IMR-90 (cell line): ENCODE measurements at regions not wholly inside any gene's neighbourhood (a gene's known extent, or its start where the extent isn't known, plus 50 kb on each side); places are given as distances from the start of the nearest gene placed in this dataset.

Experiments used
- ATAC-seq: fragments of 200-7000 bp; cut with Tn5 transposase; 2 replicates; pipeline ENCODE4 v1.9.1; 2020; ENCODE audit warnings: low read depth, mild to moderate bottlenecking, moderate library complexity
- BruUV-seq: library from RNA; stranded (reverse); fragments of 400-500 nt; replicated peaks from 2 replicates; lab custom pipeline; 2021; lab: Mats Ljungman, UMichigan
- CTCF ChIA-PET: fragments of 300-600 bp; formaldehyde crosslinking; extraction: SDS; loops from one replicate; lab custom pipeline; 2021; ENCODE audit warnings: antibody characterized with exemption; lab: Yijun Ruan, JAX
- POLR2A ChIA-PET: fragments of 300-600 bp; sonication (Branson Sonifier 250); formaldehyde crosslinking; loops from one replicate; lab custom pipeline; 2022; ENCODE audit warnings: antibody characterized with exemption; ENCODE audit not compliant: unreplicated experiment; lab: Charles Lee
- DNase-seq: peaks from one replicate; pipeline ENCODE4 v3.0.0; 2013
- H2AFZ ChIP-seq: replicated peaks from 2 replicates; pipeline ENCODE3; 2013; ENCODE audit warnings: low read length, mild to moderate bottlenecking; ENCODE audit not compliant: poor library complexity
- H2AK5ac ChIP-seq: 2 replicates; pipeline ENCODE4 v1.6.1; 2013; ENCODE audit warnings: low read depth, low read length, inconsistent platforms
- H2AK9ac ChIP-seq: replicated peaks from 2 replicates; pipeline ENCODE3; 2013; ENCODE audit warnings: mild to moderate bottlenecking, low read depth, low read length, moderate library complexity; ENCODE audit not compliant: poor library complexity
- H2BK120ac ChIP-seq: 2 replicates; pipeline ENCODE4 v1.6.1; 2013; ENCODE audit warnings: low read depth, low read length, inconsistent platforms
- H2BK15ac ChIP-seq: 3 replicates; pipeline ENCODE4 v1.6.1; 2013; ENCODE audit warnings: low read depth, low read length, inconsistent platforms
- H2BK20ac ChIP-seq: 2 replicates; pipeline ENCODE4 v1.6.1; 2013; ENCODE audit warnings: low read depth, mild to moderate bottlenecking, inconsistent platforms, low read length, moderate library complexity
- H2BK5ac ChIP-seq: 2 replicates; pipeline ENCODE4 v1.6.1; 2013; ENCODE audit warnings: mild to moderate bottlenecking, low read depth, low read length, inconsistent platforms; ENCODE audit not compliant: poor library complexity, severe bottlenecking
- H3K14ac ChIP-seq: replicated peaks from 2 replicates; pipeline ENCODE4 v1.6.1; 2013; ENCODE audit warnings: low read depth, low read length, inconsistent platforms
- H3K18ac ChIP-seq: 2 replicates; pipeline ENCODE4 v1.6.1; 2013; ENCODE audit warnings: low read depth, low read length, control low read depth
- H3K23ac ChIP-seq: 2 replicates; pipeline ENCODE4 v1.6.1; 2013; ENCODE audit warnings: low read depth, low read length, inconsistent platforms
- H3K27ac ChIP-seq: 2 replicates; pipeline ENCODE4 v1.5.1; 2013; ENCODE audit warnings: mild to moderate bottlenecking, control low read depth, low read length; ENCODE audit not compliant: insufficient read depth
- H3K27me3 ChIP-seq: 2 replicates; pipeline ENCODE4 v1.6.1; 2013; ENCODE audit warnings: low read length; ENCODE audit not compliant: control insufficient read depth, insufficient read depth
- H3K36me3 ChIP-seq: 2 replicates; pipeline ENCODE4 v1.6.1; 2013; ENCODE audit warnings: low read length, mixed read lengths; ENCODE audit not compliant: control insufficient read depth, insufficient read depth
- H3K4ac ChIP-seq: 2 replicates; pipeline ENCODE4 v1.6.1; 2013; ENCODE audit warnings: low read depth, low read length, inconsistent platforms
- H3K4me1 ChIP-seq: 2 replicates; pipeline ENCODE4 v1.6.1; 2013; ENCODE audit warnings: low read length, mixed read lengths; ENCODE audit not compliant: control insufficient read depth, insufficient read depth
- H3K4me2 ChIP-seq: 2 replicates; pipeline ENCODE4 v1.6.1; 2013; ENCODE audit warnings: low read depth, mild to moderate bottlenecking, control low read depth, low read length, moderate library complexity
- H3K4me3 ChIP-seq: 2 replicates; pipeline ENCODE4 v1.5.1; 2013; ENCODE audit warnings: low read depth, mild to moderate bottlenecking, control low read depth, low read length, moderate library complexity; ENCODE audit not compliant: insufficient read depth
- H3K56ac ChIP-seq: 2 replicates; pipeline ENCODE4 v1.6.1; 2013; ENCODE audit warnings: low read length, inconsistent platforms; ENCODE audit not compliant: insufficient read depth; ENCODE audit errors: extremely low read depth
- H3K79me1 ChIP-seq, 2 experiments: 2 replicates each; pipeline ENCODE4 v1.6.1; 2013; ENCODE audit warnings: low read length in 2 of 2, inconsistent platforms in 1 of 2, low read depth in 1 of 2
- H3K9ac ChIP-seq: 2 replicates; pipeline ENCODE4 v1.6.1; 2013; ENCODE audit warnings: low read depth, low read length, control low read depth
- H3K9me1 ChIP-seq: 2 replicates; pipeline ENCODE4 v1.6.1; 2013; ENCODE audit warnings: low read length, inconsistent platforms; ENCODE audit not compliant: insufficient read depth
- H3K9me3 ChIP-seq: 2 replicates; pipeline ENCODE4 v1.6.1; 2013; ENCODE audit warnings: low read length; ENCODE audit not compliant: control insufficient read depth, insufficient read depth
- H4K20me1 ChIP-seq: 2 replicates; pipeline ENCODE4 v1.6.1; 2013; ENCODE audit warnings: low read length, inconsistent platforms; ENCODE audit not compliant: insufficient read depth
- H4K5ac ChIP-seq: 2 replicates; pipeline ENCODE4 v1.6.1; 2013; ENCODE audit warnings: mild to moderate bottlenecking, low read depth, low read length, control low read depth
- H4K8ac ChIP-seq, 2 experiments: 2 replicates each; pipeline ENCODE4 v1.6.1; 2013; ENCODE audit warnings: low read depth in 2 of 2, low read length in 2 of 2, control low read depth in 1 of 2, inconsistent platforms in 1 of 2
- H4K91ac ChIP-seq: 2 replicates; pipeline ENCODE4 v1.6.1; 2013; ENCODE audit warnings: low read depth, low read length, inconsistent platforms; ENCODE audit not compliant: insufficient read depth
- RAD21 ChIP-seq: IDR thresholded peaks from 2 replicates; pipeline ENCODE4 v1.6.1; 2012; ENCODE audit warnings: low read length, improper control_type of control experiment
- WGBS, 2 experiments: methylation state at CpG; one replicate each; pipeline versions ENCODE4 v1.1.5 to v1.1.7; 2013; ENCODE audit warnings: missing lambda C conversion rate in 2 of 2; ENCODE audit not compliant: insufficient read length in 1 of 2; ENCODE audit errors: extremely low coverage in 2 of 2; 5-methylcytosine and 5-hydroxymethylcytosine counted together
- dilution Hi-C: fragments of 300-500 bp; cut with HindIII; formaldehyde crosslinking; loops from one replicate; pipeline ENCODE4 v1.14.3; 2018; ENCODE audit warnings: low sequenced_read_pairs; ENCODE audit not compliant: unreplicated experiment
- in situ Hi-C: fragments of 300-500 bp; cut with MboI; formaldehyde crosslinking; loops from 3 replicates; pipeline ENCODE4 v1.14.3; 2019; ENCODE audit warnings: low sequenced_read_pairs, inconsistent platforms, mixed read lengths
- intact Hi-C: fragments of 100-400 bp; cut with micrococcal nuclease; formaldehyde crosslinking; loops from 2 replicates; pipeline ENCODE4 v1.10.0; 2022

GRCh38 chrX:25069209-25069608, 53.4 kb upstream of the ARX start:
- Histone ChIP-seq H4K5ac (no peak overlapping the region), H3K18ac (no peak overlapping the region), H2AK5ac (no peak overlapping the region), H4K91ac (no peak overlapping the region), H3K14ac (no peak overlapping the region), H2BK20ac (no peak overlapping the region), H3K36me3 (no peaks in the 10 kb centered on the region), H2BK15ac (no peak overlapping the region), H2BK5ac (no peak overlapping the region), H2AFZ (no peak overlapping the region), H3K9me1 (no peaks in the 10 kb centered on the region), H3K9ac (no peak overlapping the region), H4K20me1 (no peaks in the 10 kb centered on the region), H3K4me3 (no peak overlapping the region), H3K56ac (no peak overlapping the region), H2AK9ac (no peak overlapping the region), H3K27me3 (no peaks in the 10 kb centered on the region), H3K9me3 (no peaks in the 10 kb centered on the region), H3K23ac (no peak overlapping the region), H4K8ac (no peak overlapping the region), H3K4me1 (no peaks in the 10 kb centered on the region), H2BK120ac (no peak overlapping the region), H3K4me2 (no peak overlapping the region), H3K27ac (no peak overlapping the region), H3K4ac (no peak overlapping the region), H3K79me1 (no peaks in the 10 kb centered on the region)
- CTCF ChIA-PET = no interaction called here
- no peak for DNase-seq
- in situ Hi-C loops (no loop called here), intact Hi-C loops (no loop called here), dilution Hi-C loops (no loop called here)
- no peak for TF ChIP-seq RAD21
- no TSS peak for BruUV-seq
- no CpG with 5 or more reads among the region's 2 CpGs for WGBS, 2 experiments
- ATAC-seq = no peak
- POLR2A ChIA-PET = no interaction called here
